GM21723 (cell line): ENCODE measurements at regions not wholly inside any gene's neighbourhood (a gene's known extent, or its start where the extent isn't known, plus 50 kb on each side); places are given as distances from the start of the nearest gene placed in this dataset.

Experiments
- ATAC-seq: cut with Tn5 transposase; IDR thresholded peaks from one replicate; pipeline ENCODE4 v1.9.1; 2021; ENCODE audit warnings: mild to moderate bottlenecking, moderate library complexity; ENCODE audit not compliant: unreplicated experiment

GRCh38 chr6:71476872-71477271 is 188.3 kb downstream of the OGFRL1 start:
- no peak for ATAC-seq

- no peak for ATAC-seq
These were observed 190.4 kb downstream of the OGFRL1 start for GRCh38 chr6:71478834-71479541.

GRCh38 chr6:71480577-71480976 is 192.0 kb downstream of the OGFRL1 start:
- ATAC-seq: no peak

GRCh38 chr6:71481011-71481410 is 192.4 kb downstream of the OGFRL1 start:
- ATAC-seq: no peak

GRCh38 chr6:71481801-71482200 is 193.2 kb downstream of the OGFRL1 start:
- no peak for ATAC-seq

GRCh38 chr6:71482742-71483141 is 194.1 kb downstream of the OGFRL1 start:
- ATAC-seq: no peak

- ATAC-seq: peak; percentile 62
These were observed 197.8 kb downstream of the OGFRL1 start for GRCh38 chr6:71486461-71486860.

- ATAC-seq: no peak
These were observed 199.6 kb downstream of the OGFRL1 start for GRCh38 chr6:71488186-71488585.

GRCh38 chr6:71489736-71490135 is 201.1 kb downstream of the OGFRL1 start:
- no peak for ATAC-seq

- ATAC-seq: no peak
These were observed 202.3 kb downstream of the OGFRL1 start for GRCh38 chr6:71490876-71491275.

GRCh38 chr6:71491844-71492243 is 203.2 kb downstream of the OGFRL1 start:
- no peak for ATAC-seq

- no peak for ATAC-seq
These were observed 204.1 kb downstream of the OGFRL1 start for GRCh38 chr6:71492668-71493067.

- ATAC-seq: peak; percentile 100
These were observed 207.6 kb downstream of the OGFRL1 start for GRCh38 chr6:71496018-71496721.

- ATAC-seq: no peak
These were observed 208.1 kb downstream of the OGFRL1 start for GRCh38 chr6:71496722-71497033.

GRCh38 chr6:71498638-71499037 is 210.0 kb downstream of the OGFRL1 start:
- ATAC-seq: no peak

- no peak for ATAC-seq
These were observed 211.1 kb downstream of the OGFRL1 start for GRCh38 chr6:71499667-71500066.

- no peak for ATAC-seq
These were observed 213.6 kb downstream of the OGFRL1 start for GRCh38 chr6:71502168-71502567.

GRCh38 chr6:71502956-71503355 is 214.3 kb downstream of the OGFRL1 start:
- no peak for ATAC-seq

GRCh38 chr6:71507183-71507582 is 218.6 kb downstream of the OGFRL1 start:
- ATAC-seq: no peak

GRCh38 chr6:71509191-71510005 is 220.8 kb downstream of the OGFRL1 start:
- peak; percentile 4 for ATAC-seq

- ATAC-seq: peak; percentile 84
These were observed 221.6 kb downstream of the OGFRL1 start for GRCh38 chr6:71510057-71510713.
